H1 (cell line): ENCODE measurements at regions not wholly inside any gene's neighbourhood (a gene's known extent, or its start where the extent isn't known, plus 50 kb on each side); places are given as distances from the start of the nearest gene placed in this dataset.

Experiments used
- CTCF ChIA-PET: fragments of 300-600 bp; sonication (Branson Sonifier 250); formaldehyde crosslinking; loops from one replicate; lab custom pipeline; 2021; ENCODE audit not compliant: partially characterized antibody; lab: Charles Lee
- POLR2A ChIA-PET: fragments of 300-600 bp; sonication (Branson Sonifier 250); formaldehyde crosslinking; loops from one replicate; lab custom pipeline; 2021; ENCODE audit warnings: inconsistent platforms; ENCODE audit not compliant: partially characterized antibody; lab: Charles Lee
- DNase-seq, 2 experiments: peaks; one replicate each; pipeline versions ENCODE4 v3.0.0 to v3.0.0-alpha.2; 2010 to 2022; ENCODE audit warnings: low spot score in 2 of 2, low read depth in 1 of 2, mixed read lengths in 1 of 2
- FAIRE-seq: peaks from 2 replicates; lab custom pipeline; 2011; peaks lifted over from hg19 to GRCh38; lab: Jason Lieb, UNC
- H2AFZ ChIP-seq: 2 replicates; pipeline ENCODE4 v1.8.1; 2012; ENCODE audit warnings: low read length, inconsistent platforms
- H2AK5ac ChIP-seq: 2 replicates; pipeline ENCODE4 v1.6.1; 2013; ENCODE audit warnings: low read depth, low read length
- H2BK120ac ChIP-seq: replicated peaks from 2 replicates; pipeline ENCODE3; 2013; ENCODE audit warnings: low read depth, low read length, inconsistent platforms
- H2BK12ac ChIP-seq: 2 replicates; pipeline ENCODE4 v1.6.1; 2013; ENCODE audit warnings: low read depth, low read length
- H2BK15ac ChIP-seq: 2 replicates; pipeline ENCODE4 v1.6.1; 2013; ENCODE audit warnings: low read length
- H2BK20ac ChIP-seq: 2 replicates; pipeline ENCODE4 v1.6.1; 2013; ENCODE audit warnings: low read length
- H2BK5ac ChIP-seq: 2 replicates; pipeline ENCODE4 v1.6.1; 2013; ENCODE audit warnings: low read depth, low read length
- H3K14ac ChIP-seq: 2 replicates; pipeline ENCODE4 v1.6.1; 2013; ENCODE audit warnings: inconsistent platforms; ENCODE audit not compliant: insufficient read length
- H3K18ac ChIP-seq: 2 replicates; pipeline ENCODE4 v1.6.1; 2013; ENCODE audit warnings: low read length; ENCODE audit errors: extremely low read depth
- H3K23ac ChIP-seq: 2 replicates; pipeline ENCODE4 v1.6.1; 2013; ENCODE audit warnings: inconsistent platforms; ENCODE audit not compliant: insufficient read length
- H3K23me2 ChIP-seq: 2 replicates; pipeline ENCODE4 v1.6.1; 2013; ENCODE audit warnings: low read depth, low read length
- H3K27ac ChIP-seq: 2 replicates; pipeline ENCODE4 v1.6.1; 2011; ENCODE audit warnings: low read depth, low read length, inconsistent platforms
- H3K27me3 ChIP-seq, 4 experiments: replicated peaks in 1 of 4; 1 replicate in 1 of 4; 2 replicates in 3 of 4; pipeline versions ENCODE4 v1.6.1 to v1.8.1; 2011 to 2013; ENCODE audit warnings: low read length in 3 of 4, mild to moderate bottlenecking in 3 of 4, inconsistent platforms in 2 of 4, mixed read lengths in 2 of 4, moderate library complexity in 1 of 4; ENCODE audit not compliant: control insufficient read depth in 3 of 4, insufficient read depth in 3 of 4; ENCODE audit errors: extremely low read depth in 1 of 4
- H3K36me3 ChIP-seq, 4 experiments: 2 replicates each; pipeline versions ENCODE4 v1.6.1 to v1.8.1; 2011 to 2013; ENCODE audit warnings: mild to moderate bottlenecking in 4 of 4, low read length in 3 of 4, moderate library complexity in 2 of 4, control low read depth in 1 of 4, inconsistent platforms in 1 of 4; ENCODE audit not compliant: insufficient read depth in 4 of 4, control insufficient read depth in 2 of 4
- H3K4ac ChIP-seq: replicated peaks from 2 replicates; pipeline ENCODE3; 2013; ENCODE audit warnings: low read length, low read depth, mixed read lengths, inconsistent platforms; ENCODE audit not compliant: insufficient read length
- H3K4me1 ChIP-seq, 4 experiments: replicated peaks in 1 of 4; 1 replicate in 1 of 4; 2 replicates in 3 of 4; pipeline versions ENCODE4 v1.6.1 to v1.8.1; 2011 to 2013; ENCODE audit warnings: low read length in 3 of 4, inconsistent platforms in 2 of 4, mixed read lengths in 1 of 4; ENCODE audit not compliant: insufficient read depth in 4 of 4, control insufficient read depth in 3 of 4
- H3K4me2 ChIP-seq, 2 experiments: 2 replicates each; pipeline versions ENCODE4 v1.6.1 to v1.8.1; 2011 to 2013; ENCODE audit warnings: low read depth in 2 of 2, low read length in 2 of 2, control low read depth in 1 of 2, inconsistent platforms in 1 of 2, mild to moderate bottlenecking in 1 of 2; ENCODE audit not compliant: insufficient read depth in 1 of 2
- H3K4me3 ChIP-seq, 4 experiments: fragments of 200-600, 300-600 bp in 1 of 4; sonication (generic), shearing (Covaris generic), sonication (Bioruptor Twin) in 1 of 4; 2 replicates each; pipeline versions ENCODE4 v1.5.1 to v1.8.1; 2011 to 2016; ENCODE audit warnings: low read length in 4 of 4, low read depth in 3 of 4, control low read depth in 2 of 4, inconsistent platforms in 2 of 4, mild to moderate bottlenecking in 2 of 4, mixed read lengths in 1 of 4, moderate library complexity in 1 of 4; ENCODE audit not compliant: insufficient read depth in 2 of 4; ENCODE audit errors: extremely low read depth in 1 of 4
- H3K56ac ChIP-seq: replicated peaks from 2 replicates; pipeline ENCODE3; 2013; ENCODE audit warnings: low read depth, mild to moderate bottlenecking, mixed read lengths, low read length, inconsistent platforms; ENCODE audit not compliant: insufficient read length
- H3K79me1 ChIP-seq: 2 replicates; pipeline ENCODE4 v1.6.1; 2013; ENCODE audit warnings: low read depth, low read length, control low read depth
- H3K79me2 ChIP-seq, 2 experiments: 2 replicates each; pipeline versions ENCODE4 v1.6.1 to v1.8.1; 2012 to 2013; ENCODE audit warnings: low read length in 2 of 2, mild to moderate bottlenecking in 2 of 2, inconsistent platforms in 1 of 2; ENCODE audit not compliant: insufficient read depth in 2 of 2, control insufficient read depth in 1 of 2
- H3K9ac ChIP-seq, 4 experiments: replicated peaks in 1 of 4; 1 replicate in 1 of 4; 2 replicates in 3 of 4; pipeline versions ENCODE4 v1.6.1 to v1.8.1; 2011 to 2013; ENCODE audit warnings: low read depth in 3 of 4, low read length in 3 of 4, control low read depth in 2 of 4, mild to moderate bottlenecking in 2 of 4, moderate library complexity in 2 of 4, inconsistent platforms in 1 of 4; ENCODE audit errors: extremely low read depth in 1 of 4
- H3K9me3 ChIP-seq, 2 experiments: 2 replicates each; pipeline versions ENCODE4 v1.6.1 to v1.8.1; 2012 to 2013; ENCODE audit warnings: mild to moderate bottlenecking in 2 of 2, moderate library complexity in 2 of 2, control low read depth in 1 of 2, inconsistent platforms in 1 of 2, low read depth in 1 of 2, low read length in 1 of 2, mixed read lengths in 1 of 2; ENCODE audit not compliant: insufficient read depth in 2 of 2
- H4K20me1 ChIP-seq, 2 experiments: replicated peaks in 1 of 2; 2 replicates each; pipeline versions ENCODE3 to v1.8.1; 2011 to 2013; ENCODE audit warnings: inconsistent platforms in 2 of 2, low read length in 2 of 2, mild to moderate bottlenecking in 1 of 2; ENCODE audit not compliant: insufficient read depth in 2 of 2, control insufficient read depth in 1 of 2
- H4K5ac ChIP-seq: 2 replicates; pipeline ENCODE4 v1.6.1; 2013; ENCODE audit warnings: low read length, low read depth, mixed read lengths, inconsistent platforms; ENCODE audit not compliant: insufficient read length
- H4K8ac ChIP-seq: 2 replicates; pipeline ENCODE4 v1.8.0; 2013; ENCODE audit warnings: mild to moderate bottlenecking, moderate library complexity, low read length, inconsistent platforms; ENCODE audit not compliant: insufficient read depth; ENCODE audit errors: extremely low read depth
- H4K91ac ChIP-seq: replicated peaks from 2 replicates; pipeline ENCODE3; 2013; ENCODE audit warnings: low read length, mixed read lengths, inconsistent platforms; ENCODE audit not compliant: insufficient read length
- ASH2L ChIP-seq: fragments of 200-600, 300-600 bp; sonication (generic); IDR thresholded peaks from one replicate; pipeline ENCODE4 v1.7.1; 2017; ENCODE audit warnings: low read length
- BRCA1 ChIP-seq: IDR thresholded peaks from 2 replicates; pipeline ENCODE4 v1.6.1; 2012; ENCODE audit warnings: low read depth, low read length, improper control_type of control experiment
- CHD2 ChIP-seq: IDR thresholded peaks from 2 replicates; pipeline ENCODE4 v1.6.1; 2012; ENCODE audit warnings: low read length, improper control_type of control experiment
- CTCF ChIP-seq, 3 experiments: IDR thresholded peaks; 1 replicate in 2 of 3; 2 replicates in 1 of 3; pipeline versions ENCODE4 v1.5.1 to v1.6.1; 2011; ENCODE audit warnings: low read length in 3 of 3, mild to moderate bottlenecking in 3 of 3, inconsistent platforms in 2 of 3, low read depth in 1 of 3, moderate library complexity in 1 of 3; ENCODE audit not compliant: insufficient read depth in 1 of 3; ENCODE audit errors: control extremely low read depth in 1 of 3
- GTF2F1 ChIP-seq: IDR thresholded peaks from 2 replicates; pipeline ENCODE4 v1.6.1; 2012; ENCODE audit warnings: low read depth, low read length, improper control_type of control experiment, borderline replicate concordance
- HDAC2 ChIP-seq, 2 experiments: fragments of 300-600 bp in 1 of 2; sonication (generic) in 1 of 2; IDR thresholded peaks; 2 replicates each; pipeline ENCODE4 v1.6.1; 2011 to 2012; ENCODE audit warnings: low read depth in 2 of 2, low read length in 2 of 2, mild to moderate bottlenecking in 2 of 2, moderate library complexity in 2 of 2, borderline replicate concordance in 1 of 2, inconsistent platforms in 1 of 2
- JUND ChIP-seq: IDR thresholded peaks from 2 replicates; pipeline ENCODE4 v1.6.1; 2011; ENCODE audit warnings: mild to moderate bottlenecking, improper control_type of control experiment, low read length
- KDM1A ChIP-seq: fragments of 200-600, 300-600 bp; sonication (generic); IDR thresholded peaks from 2 replicates; pipeline ENCODE4 v1.7.1; 2016; ENCODE audit warnings: mild to moderate bottlenecking, low read length, borderline replicate concordance
- POLR2A ChIP-seq, 2 experiments: IDR thresholded peaks; 1 replicate in 1 of 2; 2 replicates in 1 of 2; pipeline ENCODE4 v1.6.1; 2011; ENCODE audit warnings: low read depth in 2 of 2, low read length in 2 of 2, mild to moderate bottlenecking in 2 of 2; ENCODE audit errors: control extremely low read depth in 1 of 2
- SIN3A ChIP-seq, 2 experiments: IDR thresholded peaks in 1 of 2; conservative IDR thresholded peaks in 1 of 2; 2 replicates each; pipeline ENCODE4 v1.6.1; 2011 to 2012; ENCODE audit warnings: low read length in 2 of 2, improper control_type of control experiment in 1 of 2, low read depth in 1 of 2, mild to moderate bottlenecking in 1 of 2
- TBP ChIP-seq: IDR thresholded peaks from 2 replicates; pipeline ENCODE4 v1.6.1; 2011; ENCODE audit warnings: low read depth, low read length, improper control_type of control experiment
- WGBS, 2 experiments: shearing (Covaris generic) in 1 of 2; methylation state at CpG; one replicate each; pipeline versions ENCODE4 v1.1.6 to v1.1.7; 2013 to 2015; ENCODE audit warnings: low lambda C conversion rate in 2 of 2, mixed read lengths in 2 of 2, inconsistent platforms in 1 of 2, low coverage in 1 of 2, missing lambda C conversion rate in 1 of 2; ENCODE audit not compliant: insufficient replicate concordance in 2 of 2, insufficient coverage in 1 of 2, insufficient read length in 1 of 2; ENCODE audit errors: extremely low coverage in 1 of 2, missing lambda C conversion rate in 1 of 2; 5-methylcytosine and 5-hydroxymethylcytosine counted together

DNA sequence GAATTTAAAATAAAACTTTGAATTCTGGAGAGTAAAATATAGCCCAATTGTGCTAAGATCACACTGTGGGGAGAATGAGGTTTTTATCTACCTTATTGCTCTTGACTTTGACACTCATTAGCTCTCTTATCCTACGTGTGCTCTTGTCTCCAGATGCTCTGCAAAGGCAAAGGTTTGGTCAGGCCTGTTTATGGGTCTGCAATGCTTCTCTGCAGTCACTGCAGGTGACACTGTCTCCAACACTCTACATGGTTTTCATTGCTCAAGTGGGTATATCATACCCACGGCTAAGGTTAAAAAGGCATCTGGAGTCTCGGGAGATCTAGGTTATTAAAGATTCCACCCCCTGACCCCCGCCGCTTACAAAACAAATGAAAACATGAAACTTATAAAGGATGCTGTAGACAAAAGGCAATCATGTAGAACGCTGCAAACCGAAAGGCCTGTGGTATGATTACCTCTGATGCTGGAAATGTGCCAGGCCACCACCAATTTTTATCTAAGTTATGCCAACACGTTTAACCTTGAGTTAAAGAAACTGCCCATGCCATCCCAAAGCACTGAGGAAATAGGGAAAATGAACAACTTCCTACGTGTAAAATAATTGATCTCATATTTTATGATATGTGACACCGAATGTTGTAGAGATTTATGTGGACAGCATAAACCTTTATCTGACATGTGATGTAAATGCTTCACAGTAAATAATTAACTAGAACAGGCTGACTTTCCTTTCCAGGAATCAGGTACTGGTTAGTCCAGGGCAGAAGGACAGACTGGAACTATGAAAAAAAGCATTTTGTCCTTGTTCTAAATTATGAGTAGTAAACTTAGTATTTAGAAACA is 238.2 kb upstream of the NOX3 start:
- Histone ChIP-seq H3K36me3 (no peaks in the 10 kb centered on the region), H3K4me1 (no peaks in the 10 kb centered on the region), H2BK120ac (no peak overlapping the region), H3K4me2 (no peak overlapping the region), H3K9me3 (no peaks in the 10 kb centered on the region), H4K5ac (no peak overlapping the region), H3K4me3 (no peak overlapping the region), H3K23me2 (no peaks in the 10 kb centered on the region), H2AK5ac (no peak overlapping the region), H3K9ac (no peak overlapping the region), H2BK20ac (no peak overlapping the region), H2AFZ (no peak overlapping the region), H4K91ac (no peak overlapping the region), H4K8ac (no peak overlapping the region), H3K27me3 (no peaks in the 10 kb centered on the region), H3K56ac (no peak overlapping the region), H3K79me1 (no peaks in the 10 kb centered on the region), H3K23ac (no peak overlapping the region), H3K79me2 (no peaks in the 10 kb centered on the region), H2BK5ac (no peak overlapping the region), H4K20me1 (no peaks in the 10 kb centered on the region), H3K14ac (no peak overlapping the region), H2BK15ac (no peak overlapping the region), H3K4ac (no peak overlapping the region), H3K18ac (no peak overlapping the region), H2BK12ac (no peak overlapping the region), H3K27ac (no peak overlapping the region)
- no peak for DNase-seq
- FAIRE-seq: no peak
- ChIA-PET CTCF (no interaction called here), POLR2A (no interaction called here)
- 87% methylated on average over 10 of the region's 10 CpGs; no CpG with 5 or more reads in 1 of the 2 experiments for WGBS, 2 experiments
- TF ChIP-seq SIN3A (conservative IDR thresholded peaks at IDR 0.05 in 1 of 2, IDR thresholded peaks at IDR 0.05 in 1 of 2; ENCODE audit: low read depth in 1 of 2, low read length in 2 of 2): no peak
- no peak for TF ChIP-seq ASH2L
- no peak for TF ChIP-seq CTCF (IDR thresholded peaks at IDR 0.05; ENCODE audit: control extremely low read depth in 1 of 3, insufficient read depth in 1 of 3, low read depth in 1 of 3, low read length in 3 of 3)
- TF ChIP-seq BRCA1: no peak
- TF ChIP-seq JUND: no peak
- TF ChIP-seq HDAC2 (IDR thresholded peaks at IDR 0.05; ENCODE audit: borderline replicate concordance in 1 of 2, low read depth in 2 of 2, low read length in 2 of 2): no peak
- TF ChIP-seq GTF2F1: no peak
- no peak for TF ChIP-seq CHD2
- TF ChIP-seq TBP: no peak
- no peak for TF ChIP-seq POLR2A (IDR thresholded peaks at IDR 0.05; ENCODE audit: control extremely low read depth in 1 of 2, low read depth in 2 of 2, low read length in 2 of 2)
- TF ChIP-seq KDM1A: no peak
